Stimulated activated naive CD8-positive, alpha-beta T cell treated with anti-CD3 and anti-CD28 coated beads, Interleukin-15, amount 100 ng/mL, for 72 hours (primary cell): ENCODE measurements at regions not wholly inside any gene's neighbourhood (a gene's known extent, or its start where the extent isn't known, plus 50 kb on each side); places are given as distances from the start of the nearest gene placed in this dataset.
A peak's percentile ranks its signal among the peaks of the same experiment; 100 is the strongest.

Source experiments
- ATAC-seq: fragments of 150-1000 bp; cut with Tn5 transposase; 2 replicates; pipeline ENCODE4 v1.10.0; 2021; ENCODE audit warnings: mild to moderate bottlenecking, moderate library complexity
- DNase-seq, 2 donors: peaks; one replicate each; pipeline ENCODE4 v3.0.0; 2021 to 2022
- H3K27ac Mint-ChIP-seq, 2 donors: one replicate each; pipeline ENCODE4 v1.8.0; 2022; ENCODE audit warnings: mild to moderate bottlenecking in 2 of 2, mixed read lengths in 2 of 2, moderate library complexity in 2 of 2
- H3K27me3 Mint-ChIP-seq: one replicate; pipeline ENCODE4 v1.8.0; 2022; ENCODE audit warnings: mixed read lengths
- H3K4me1 Mint-ChIP-seq: one replicate; pipeline ENCODE4 v1.8.0; 2022; ENCODE audit warnings: mild to moderate bottlenecking, mixed read lengths
- H3K4me3 Mint-ChIP-seq, 2 donors: one replicate each; pipeline ENCODE4 v1.8.0; 2022; ENCODE audit warnings: mild to moderate bottlenecking in 2 of 2, mixed read lengths in 2 of 2, moderate library complexity in 1 of 2
- H3K9me3 Mint-ChIP-seq, 2 donors: one replicate each; pipeline ENCODE4 v1.8.0; 2022; ENCODE audit warnings: mixed read lengths in 2 of 2

GRCh38 chr18:51731070-51731469 lies 533.6 kb upstream of the MEX3C start:
- peak overlapping the region in 1 of 2 donors; percentile 42 for H3K27ac Mint-ChIP-seq
- no peaks in the 10 kb centered on the region for H3K27me3 Mint-ChIP-seq
- no peak overlapping the region for H3K4me3 Mint-ChIP-seq
- no peaks in the 10 kb centered on the region for H3K9me3 Mint-ChIP-seq
- no peak for DNase-seq
- no peaks in the 10 kb centered on the region for H3K4me1 Mint-ChIP-seq
- ATAC-seq = no peak

GRCh38 chr18:51734576-51734975 lies 537.1 kb upstream of the MEX3C start:
- Mint-ChIP-seq H3K9me3 (peaks cover 0 to 10% of the 10 kb centered on the region in 2 donors), H3K4me1 (no peaks in the 10 kb centered on the region), H3K27ac (no peak overlapping the region), H3K27me3 (no peaks in the 10 kb centered on the region), H3K4me3 (no peak overlapping the region)
- no peak for DNase-seq
- no peak for ATAC-seq

- H3K27ac Mint-ChIP-seq = no peak overlapping the region
- DNase-seq (no peak), ATAC-seq (no peak)
- H3K4me1 Mint-ChIP-seq = no peaks in the 10 kb centered on the region
- H3K9me3 Mint-ChIP-seq = peaks cover 0 to 10% of the 10 kb centered on the region in 2 donors
- no peak overlapping the region for H3K4me3 Mint-ChIP-seq
- H3K27me3 Mint-ChIP-seq = no peaks in the 10 kb centered on the region
Observed at GRCh38 chr18:51739044-51739666, 541.7 kb upstream of the MEX3C start.

- Mint-ChIP-seq H3K27ac (no peak overlapping the region), H3K4me3 (no peak overlapping the region), H3K27me3 (no peaks in the 10 kb centered on the region), H3K9me3 (no peaks in the 10 kb centered on the region), H3K4me1 (no peaks in the 10 kb centered on the region)
- ATAC-seq (no peak), DNase-seq (no peak)
Observed at GRCh38 chr18:51751901-51752300, 554.4 kb upstream of the MEX3C start.

GRCh38 chr18:51753365-51754057 lies 556.0 kb upstream of the MEX3C start:
- no peak overlapping the region for H3K27ac Mint-ChIP-seq
- no peaks in the 10 kb centered on the region for H3K4me1 Mint-ChIP-seq
- H3K9me3 Mint-ChIP-seq = no peaks in the 10 kb centered on the region
- H3K4me3 Mint-ChIP-seq = no peak overlapping the region
- DNase-seq (no peak), ATAC-seq (no peak)
- no peaks in the 10 kb centered on the region for H3K27me3 Mint-ChIP-seq

GRCh38 chr18:51754566-51754965 lies 557.1 kb upstream of the MEX3C start:
- DNase-seq = no peak
- no peak overlapping the region for H3K4me3 Mint-ChIP-seq
- no peaks in the 10 kb centered on the region for H3K27me3 Mint-ChIP-seq
- no peaks in the 10 kb centered on the region for H3K9me3 Mint-ChIP-seq
- no peak for ATAC-seq
- H3K4me1 Mint-ChIP-seq = no peaks in the 10 kb centered on the region
- no peak overlapping the region for H3K27ac Mint-ChIP-seq

- no peak overlapping the region for H3K4me3 Mint-ChIP-seq
Observed at GRCh38 chr18:51757255-51757924, 559.9 kb upstream of the MEX3C start.

GRCh38 chr18:51762373-51762772 lies 564.9 kb upstream of the MEX3C start:
- no peak overlapping the region for H3K4me3 Mint-ChIP-seq

More at GRCh38 chr18:51757255-51757924, 559.9 kb upstream of the MEX3C start:
- no peaks in the 10 kb centered on the region for H3K9me3 Mint-ChIP-seq
- DNase-seq (no peak), ATAC-seq (no peak)
- no peaks in the 10 kb centered on the region for H3K4me1 Mint-ChIP-seq
- no peak overlapping the region for H3K27ac Mint-ChIP-seq
- H3K27me3 Mint-ChIP-seq = no peaks in the 10 kb centered on the region

GRCh38 chr18:51765606-51766360 lies 568.3 kb upstream of the MEX3C start:
- Mint-ChIP-seq H3K4me3 (no peak overlapping the region), H3K27me3 (no peaks in the 10 kb centered on the region), H3K9me3 (no peaks in the 10 kb centered on the region), H3K27ac (no peak overlapping the region), H3K4me1 (no peaks in the 10 kb centered on the region)
- ATAC-seq = no peak
- no peak for DNase-seq

More at GRCh38 chr18:51762373-51762772, 564.9 kb upstream of the MEX3C start:
- Mint-ChIP-seq H3K27me3 (no peaks in the 10 kb centered on the region), H3K4me1 (no peaks in the 10 kb centered on the region), H3K9me3 (no peaks in the 10 kb centered on the region), H3K27ac (no peak overlapping the region)
- ATAC-seq (no peak), DNase-seq (no peak)

GRCh38 chr18:51767293-51767692 lies 569.8 kb upstream of the MEX3C start:
- DNase-seq (no peak), ATAC-seq (no peak)
- Mint-ChIP-seq H3K9me3 (no peaks in the 10 kb centered on the region), H3K4me3 (no peak overlapping the region), H3K27me3 (no peaks in the 10 kb centered on the region), H3K27ac (no peak overlapping the region), H3K4me1 (no peaks in the 10 kb centered on the region)

GRCh38 chr18:51778115-51778514 lies 561.9 kb upstream of the DCC start:
- Mint-ChIP-seq H3K27me3 (no peaks in the 10 kb centered on the region), H3K4me1 (no peaks in the 10 kb centered on the region), H3K9me3 (peaks cover 0 to 14% of the 10 kb centered on the region in 2 donors), H3K4me3 (no peak overlapping the region), H3K27ac (no peak overlapping the region)
- ATAC-seq (no peak), DNase-seq (no peak)

GRCh38 chr18:51789871-51790270 lies 550.1 kb upstream of the DCC start:
- Mint-ChIP-seq H3K27ac (no peak overlapping the region), H3K27me3 (no peaks in the 10 kb centered on the region), H3K9me3 (peaks cover 0 to 7% of the 10 kb centered on the region in 2 donors), H3K4me1 (no peaks in the 10 kb centered on the region), H3K4me3 (no peak overlapping the region)
- DNase-seq (no peak), ATAC-seq (no peak)

GRCh38 chr18:51801514-51801913 lies 538.5 kb upstream of the DCC start:
- H3K4me3 Mint-ChIP-seq = no peak overlapping the region
- no peaks in the 10 kb centered on the region for H3K27me3 Mint-ChIP-seq
- ATAC-seq (no peak), DNase-seq (no peak)
- no peak overlapping the region for H3K27ac Mint-ChIP-seq
- no peaks in the 10 kb centered on the region for H3K9me3 Mint-ChIP-seq
- no peaks in the 10 kb centered on the region for H3K4me1 Mint-ChIP-seq

GRCh38 chr18:51802569-51803428 lies 537.2 kb upstream of the DCC start:
- no peak for ATAC-seq
- H3K9me3 Mint-ChIP-seq = no peaks in the 10 kb centered on the region
- H3K27ac Mint-ChIP-seq = no peak overlapping the region

GRCh38 chr18:51807336-51807735 lies 532.7 kb upstream of the DCC start:
- no peak for ATAC-seq
- H3K27ac Mint-ChIP-seq = no peak overlapping the region
- H3K27me3 Mint-ChIP-seq = no peaks in the 10 kb centered on the region
- H3K9me3 Mint-ChIP-seq = peaks cover 0 to 7% of the 10 kb centered on the region in 2 donors
- H3K4me1 Mint-ChIP-seq = no peaks in the 10 kb centered on the region
- no peak overlapping the region for H3K4me3 Mint-ChIP-seq
- DNase-seq = no peak

More at GRCh38 chr18:51802569-51803428, 537.2 kb upstream of the DCC start:
- no peak overlapping the region for H3K4me3 Mint-ChIP-seq
- no peaks in the 10 kb centered on the region for H3K4me1 Mint-ChIP-seq
- no peak for DNase-seq
- no peaks in the 10 kb centered on the region for H3K27me3 Mint-ChIP-seq
